CD4-positive, alpha-beta T cell (primary cell): ENCODE measurements at regions not wholly inside any gene's neighbourhood (a gene's known extent, or its start where the extent isn't known, plus 50 kb on each side); places are given as distances from the start of the nearest gene placed in this dataset.

Source experiments
- ATAC-seq: fragments of 200-7000 bp; cut with Tn5 transposase; one replicate; pipeline ENCODE4 v1.10.0; 2022; ENCODE audit warnings: mild to moderate bottlenecking; ENCODE audit not compliant: poor library complexity
- CTCF ChIA-PET: fragments of 350-600 bp; sonication (Branson Sonifier 250); formaldehyde crosslinking; loops from one replicate; lab custom pipeline; 2021; ENCODE audit warnings: antibody characterized with exemption, inconsistent platforms; lab: Charles Lee
- POLR2A ChIA-PET: fragments of 350-600 bp; sonication (Branson Sonifier 250); formaldehyde crosslinking; loops from one replicate; lab custom pipeline; 2021; ENCODE audit warnings: antibody characterized with exemption, inconsistent platforms; lab: Charles Lee
- DNase-seq, 14 experiments: peaks; one replicate each; pipeline ENCODE4 v3.0.0-alpha.2; 2013 to 2020; ENCODE audit warnings: mixed read lengths in 2 of 14
- H3K27ac ChIP-seq, 2 donors: one replicate each; pipeline versions ENCODE4 v1.5.1 to v1.7.0; 2013; ENCODE audit warnings: low read length in 2 of 2, low read depth in 1 of 2, mild to moderate bottlenecking in 1 of 2
- H3K27me3 ChIP-seq, 2 experiments: 1 replicate in 1 of 2; 2 replicates in 1 of 2; pipeline versions ENCODE4 v1.6.1 to v1.7.0; 2013; ENCODE audit warnings: low read length in 2 of 2, control low read depth in 1 of 2, mild to moderate bottlenecking in 1 of 2, moderate library complexity in 1 of 2; ENCODE audit not compliant: insufficient read depth in 2 of 2, control insufficient read depth in 1 of 2
- H3K36me3 ChIP-seq: one replicate; pipeline ENCODE4 v1.6.1; 2013; ENCODE audit warnings: low read length, control low read depth; ENCODE audit not compliant: insufficient read depth
- H3K4me1 ChIP-seq: one replicate; pipeline ENCODE4 v1.6.1; 2013; ENCODE audit warnings: low read length, control low read depth; ENCODE audit not compliant: insufficient read depth
- H3K4me3 ChIP-seq: one replicate; pipeline ENCODE4 v1.5.1; 2013; ENCODE audit warnings: mild to moderate bottlenecking, low read length, moderate library complexity
- H3K9me3 ChIP-seq, 2 experiments: 1 replicate in 1 of 2; 2 replicates in 1 of 2; pipeline versions ENCODE4 v1.6.1 to v1.7.0; 2013; ENCODE audit warnings: low read length in 2 of 2, mild to moderate bottlenecking in 2 of 2, control low read depth in 1 of 2, moderate library complexity in 1 of 2; ENCODE audit not compliant: control insufficient read depth in 1 of 2, insufficient read depth in 1 of 2
- H3K27ac Mint-ChIP-seq: one replicate; pipeline ENCODE4 v1.8.0; 2020; ENCODE audit warnings: mixed read lengths
- H3K27me3 Mint-ChIP-seq: one replicate; pipeline ENCODE4 v1.8.0; 2021; ENCODE audit warnings: mixed read lengths
- H3K36me3 Mint-ChIP-seq: one replicate; pipeline ENCODE4 v1.8.0; 2021; ENCODE audit warnings: low read depth, mixed read lengths
- H3K4me1 Mint-ChIP-seq: one replicate; pipeline ENCODE4 v1.8.0; 2021; ENCODE audit warnings: low read depth, mixed read lengths
- H3K4me3 Mint-ChIP-seq: one replicate; pipeline ENCODE4 v1.8.0; 2020; ENCODE audit warnings: mild to moderate bottlenecking, mixed read lengths
- H3K9me3 Mint-ChIP-seq: one replicate; pipeline ENCODE4 v1.8.0; 2020; ENCODE audit warnings: mixed read lengths
- CTCF ChIP-seq: fragments of 200-600 bp; IDR thresholded peaks from one replicate; pipeline ENCODE4 v1.8.0; 2022; ENCODE audit warnings: antibody characterized with exemption, mild to moderate bottlenecking
- intact Hi-C, 2 experiments: fragments of 100-400 bp; cut with DNase I in 1 of 2; cut with micrococcal nuclease in 1 of 2; formaldehyde crosslinking; loops; one replicate each; pipeline versions ENCODE4 v1.15.1 to v1.9.0; 2023 to 2025; cut with DNase I, micrococcal nuclease

- Histone ChIP-seq H3K4me1 (no peaks in the 10 kb centered on the region), H3K27me3 (peaks cover 0 to 15% of the 10 kb centered on the region in 2 experiments), H3K4me3 (no peak overlapping the region), H3K36me3 (no peaks in the 10 kb centered on the region), H3K27ac (no peak overlapping the region), H3K9me3 (peaks cover 0 to 4% of the 10 kb centered on the region in 2 experiments)
- H3K36me3 Mint-ChIP-seq, result no peaks in the 10 kb centered on the region
- H3K27ac Mint-ChIP-seq, result no peak overlapping the region
- no peak for TF ChIP-seq CTCF
- no peaks in the 10 kb centered on the region for H3K9me3 Mint-ChIP-seq
- intact Hi-C loops, result loop anchor here in 1 of 2 experiments (10.0 kb wide), 1 partner anchor 842 kb away; no protein-coding TSS in a partner anchor
- CTCF ChIA-PET, result no interaction called here
- H3K4me3 Mint-ChIP-seq, result no peak overlapping the region
- POLR2A ChIA-PET, result no interaction called here
- peaks cover 56% of the 10 kb centered on the region for H3K27me3 Mint-ChIP-seq
- no peaks in the 10 kb centered on the region for H3K4me1 Mint-ChIP-seq
- ATAC-seq (no peak), DNase-seq (no peak)
These were observed 55.7 kb upstream of the FANCC start for GRCh38 chr9:95373069-95373681.

- ChIA-PET POLR2A (no interaction called here), CTCF (no interaction called here)
- Mint-ChIP-seq H3K36me3 (no peaks in the 10 kb centered on the region), H3K4me1 (no peaks in the 10 kb centered on the region), H3K9me3 (no peaks in the 10 kb centered on the region), H3K27ac (no peak overlapping the region), H3K4me3 (no peak overlapping the region), H3K27me3 (peaks cover 59% of the 10 kb centered on the region)
- peaks cover 0 to 4% of the 10 kb centered on the region in 2 experiments for H3K9me3 ChIP-seq
- no peak overlapping the region for H3K27ac ChIP-seq
- intact Hi-C loops, result loop anchor here in 1 of 2 experiments (10.0 kb wide), 1 partner anchor 845 kb away; no protein-coding TSS in a partner anchor
- H3K27me3 ChIP-seq, result peaks cover 11 to 14% of the 10 kb centered on the region in 2 experiments
- ATAC-seq (no peak), DNase-seq (no peak)
- H3K36me3 ChIP-seq, result no peaks in the 10 kb centered on the region
- H3K4me1 ChIP-seq, result no peaks in the 10 kb centered on the region
- no peak overlapping the region for H3K4me3 ChIP-seq
- no peak for TF ChIP-seq CTCF
These were observed 52.6 kb upstream of the FANCC start for GRCh38 chr9:95370064-95370463.

GRCh38 chr9:95368377-95369160 is 51.1 kb upstream of the FANCC start:
- no peak overlapping the region for H3K4me3 ChIP-seq
- POLR2A ChIA-PET, result no interaction called here
- peaks cover 63% of the 10 kb centered on the region for H3K27me3 Mint-ChIP-seq
- CTCF ChIA-PET, result no interaction called here
- H3K27ac ChIP-seq, result no peak overlapping the region
- no peaks in the 10 kb centered on the region for H3K4me1 Mint-ChIP-seq
- no peak overlapping the region for H3K27ac Mint-ChIP-seq
- ATAC-seq (no peak), DNase-seq (no peak)
- no peak overlapping the region for H3K4me3 Mint-ChIP-seq
- TF ChIP-seq CTCF, result no peak
- H3K9me3 Mint-ChIP-seq, result no peaks in the 10 kb centered on the region
- H3K36me3 Mint-ChIP-seq, result no peaks in the 10 kb centered on the region
- no peaks in the 10 kb centered on the region for H3K36me3 ChIP-seq
- H3K27me3 ChIP-seq, result peaks cover 11 to 14% of the 10 kb centered on the region in 2 experiments
- no peaks in the 10 kb centered on the region for H3K4me1 ChIP-seq
- H3K9me3 ChIP-seq, result peaks cover 0 to 4% of the 10 kb centered on the region in 2 experiments
- intact Hi-C loops, result no loop called here
